Thyroid gland (tissue), 4 donors: ENCODE measurements at regions not wholly inside any gene's neighbourhood (a gene's known extent, or its start where the extent isn't known, plus 50 kb on each side); places are given as distances from the start of the nearest gene placed in this dataset.

ENCODE experiments used
- DNase-seq, 2 donors: peaks; one replicate each; pipeline ENCODE4 v3.0.0-alpha.2; 2019
- H3K27ac ChIP-seq, 3 donors: fragments of 200-600 bp; sonication (generic); 1 replicate in 2 of 3; 2 replicates in 1 of 3; pipeline ENCODE4 v1.5.1; 2016 to 2019; ENCODE audit warnings: mild to moderate bottlenecking in 1 of 3, moderate library complexity in 1 of 3
- H3K27me3 ChIP-seq: fragments of 200-600 bp; sonication (generic); one replicate; pipeline ENCODE4 v1.5.1; 2019
- H3K36me3 ChIP-seq, 2 donors: fragments of 200-600 bp; sonication (generic); one replicate each; pipeline ENCODE4 v1.5.1; 2016 to 2019
- H3K4me1 ChIP-seq, 2 donors: fragments of 200-600 bp; sonication (generic); one replicate each; pipeline ENCODE4 v1.5.1; 2017 to 2019
- H3K4me3 ChIP-seq, 3 donors: fragments of 200-600 bp; sonication (generic); replicated peaks in 1 of 3; 1 replicate in 2 of 3; 2 replicates in 1 of 3; pipeline ENCODE4 v1.5.1; 2016; ENCODE audit warnings: mild to moderate bottlenecking in 1 of 3
- H3K9me3 ChIP-seq: fragments of 200-600 bp; sonication (generic); one replicate; pipeline ENCODE4 v1.5.1; 2017
- CTCF ChIP-seq, 6 experiments: fragments of 200-600 bp in 3 of 6; fragments of 450-650 bp in 3 of 6; sonication (generic) in 3 of 6; IDR thresholded peaks; one replicate each; pipeline ENCODE4 v1.5.1; 2016 to 2019; ENCODE audit warnings: antibody characterized with exemption in 6 of 6, mild to moderate bottlenecking in 2 of 6, inconsistent platforms in 1 of 6, moderate library complexity in 1 of 6
- POLR2A ChIP-seq, 2 donors: fragments of 450-650 bp; IDR thresholded peaks; one replicate each; pipeline ENCODE4 v1.6.1; 2017; ENCODE audit warnings: antibody characterized with exemption in 2 of 2, mild to moderate bottlenecking in 2 of 2, moderate library complexity in 1 of 2
- WGBS, 2 donors: methylation state at CpG; one replicate each; pipeline ENCODE4 v1.1.5; 2017; 5-methylcytosine and 5-hydroxymethylcytosine counted together
- intact Hi-C: fragments of 100-400 bp; cut with DNase I; formaldehyde crosslinking; loops from one replicate; pipeline ENCODE4 v1.15.1; 2023

GRCh38 chr12:60335745-60336144 is 739.9 kb downstream of the SLC16A7 start:
- H3K36me3 ChIP-seq: no peaks in the 10 kb centered on the region
- no peaks in the 10 kb centered on the region for H3K27me3 ChIP-seq
- DNase-seq: no peak
- H3K9me3 ChIP-seq: no peaks in the 10 kb centered on the region
- intact Hi-C loops: no loop called here
- no peak overlapping the region for H3K27ac ChIP-seq
- H3K4me3 ChIP-seq: no peak overlapping the region
- H3K4me1 ChIP-seq: no peaks in the 10 kb centered on the region
- TF ChIP-seq CTCF (IDR thresholded peaks at IDR 0.05): no peak
- TF ChIP-seq POLR2A (IDR thresholded peaks at IDR 0.05): no peak

- no peak overlapping the region for H3K27ac ChIP-seq
- H3K27me3 ChIP-seq: no peaks in the 10 kb centered on the region
- no peaks in the 10 kb centered on the region for H3K36me3 ChIP-seq
- DNase-seq: no peak
- H3K4me1 ChIP-seq: no peaks in the 10 kb centered on the region
- intact Hi-C loops: no loop called here
- TF ChIP-seq POLR2A (IDR thresholded peaks at IDR 0.05) (no peak), CTCF (IDR thresholded peaks at IDR 0.05) (no peak)
- H3K4me3 ChIP-seq: no peak overlapping the region
- WGBS, 2 donors: 84 to 88% methylated on average over 5 of the region's 5 CpGs
- no peaks in the 10 kb centered on the region for H3K9me3 ChIP-seq
Observed at GRCh38 chr12:60337839-60338549, 742.2 kb downstream of the SLC16A7 start.

GRCh38 chr12:60345442-60345841 is 749.6 kb downstream of the SLC16A7 start:
- no peaks in the 10 kb centered on the region for H3K36me3 ChIP-seq

GRCh38 chr12:60349232-60349978 is 753.6 kb downstream of the SLC16A7 start:
- intact Hi-C loops: no loop called here
- Histone ChIP-seq H3K4me3 (no peak overlapping the region), H3K4me1 (no peaks in the 10 kb centered on the region), H3K9me3 (no peaks in the 10 kb centered on the region), H3K36me3 (no peaks in the 10 kb centered on the region), H3K27me3 (no peaks in the 10 kb centered on the region), H3K27ac (no peak overlapping the region)
- DNase-seq: no peak
- 60 to 61% methylated on average over 3 of the region's 3 CpGs for WGBS, 2 donors
- TF ChIP-seq CTCF (IDR thresholded peaks at IDR 0.05): no peak
- no peak for TF ChIP-seq POLR2A (IDR thresholded peaks at IDR 0.05)

More at GRCh38 chr12:60345442-60345841, 749.6 kb downstream of the SLC16A7 start:
- Histone ChIP-seq H3K27me3 (no peaks in the 10 kb centered on the region), H3K9me3 (no peaks in the 10 kb centered on the region), H3K27ac (no peak overlapping the region), H3K4me3 (no peak overlapping the region), H3K4me1 (no peaks in the 10 kb centered on the region)
- DNase-seq: no peak
- 84 to 96% methylated on average over 1 of the region's 1 CpG for WGBS, 2 donors
- intact Hi-C loops: no loop called here
- TF ChIP-seq CTCF (IDR thresholded peaks at IDR 0.05) (no peak), POLR2A (IDR thresholded peaks at IDR 0.05) (no peak)

GRCh38 chr12:60387356-60387755 is 791.5 kb downstream of the SLC16A7 start:
- intact Hi-C loops: no loop called here
- H3K9me3 ChIP-seq: no peaks in the 10 kb centered on the region
- 94 to 97% methylated on average over 12 of the region's 12 CpGs for WGBS, 2 donors

More at GRCh38 chr12:60387356-60387755, 791.5 kb downstream of the SLC16A7 start:
- Histone ChIP-seq H3K27me3 (no peaks in the 10 kb centered on the region), H3K27ac (no peak overlapping the region), H3K4me3 (no peak overlapping the region), H3K4me1 (no peaks in the 10 kb centered on the region), H3K36me3 (no peaks in the 10 kb centered on the region)
- no peak for TF ChIP-seq CTCF (IDR thresholded peaks at IDR 0.05)
- no peak for TF ChIP-seq POLR2A (IDR thresholded peaks at IDR 0.05)
- DNase-seq: no peak
